HCT116 (cell line): ENCODE measurements at regions not wholly inside any gene's neighbourhood (a gene's known extent, or its start where the extent isn't known, plus 50 kb on each side); places are given as distances from the start of the nearest gene placed in this dataset.

Experiments used
- ATAC-seq: fragments of 200-7000 bp; cut with Tn5 transposase; 2 replicates; pipeline ENCODE4 v1.9.1; 2020; ENCODE audit warnings: mild to moderate bottlenecking, moderate library complexity
- BruUV-seq: library from RNA; stranded (reverse); fragments of 400-500 nt; replicated peaks from 2 replicates; lab custom pipeline; 2021; lab: Mats Ljungman, UMichigan
- CTCF ChIA-PET: fragments of 300-600 bp; sonication (Branson Sonifier 250); formaldehyde crosslinking; loops from one replicate; lab custom pipeline; 2021; ENCODE audit warnings: antibody characterized with exemption; lab: Charles Lee
- POLR2A ChIA-PET: fragments of 300-600, 350-600 bp; sonication (Branson Sonifier 250); formaldehyde crosslinking; loops from one replicate; lab custom pipeline; 2021; ENCODE audit warnings: antibody characterized with exemption; lab: Charles Lee
- RAD21 ChIA-PET, 2 experiments: fragments of 300-600 bp; sonication (Branson Sonifier 250); formaldehyde crosslinking; loops; one replicate each; lab custom pipeline; 2023; ENCODE audit warnings: low total read pairs in 2 of 2; ENCODE audit not compliant: uncharacterized antibody in 2 of 2, unreplicated experiment in 2 of 2, low non-redundant PET in 1 of 2; lab: Charles Lee
- DNase-seq: peaks from one replicate; pipeline ENCODE4 v3.0.0-alpha.2; 2010; ENCODE audit warnings: low read depth, low spot score
- H2AFZ ChIP-seq: fragments of 200-600 bp; shearing (Covaris generic), sonication (generic); 2 replicates; pipeline ENCODE4 v1.6.1; 2017; ENCODE audit warnings: low read depth, mixed run types, mixed read lengths, antibody characterized with exemption, low read length; ENCODE audit not compliant: poor library complexity, severe bottlenecking
- H3K27ac ChIP-seq: 2 replicates; pipeline ENCODE4 v1.5.1; 2012; ENCODE audit warnings: low read depth, low read length
- H3K27me3 ChIP-seq: fragments of 200-600 bp; sonication (generic); 2 replicates; pipeline ENCODE4 v1.6.1; 2016; ENCODE audit warnings: mixed run types, low read length, mixed read lengths; ENCODE audit not compliant: insufficient read depth
- H3K36me3 ChIP-seq, 2 experiments: fragments of 200-500 bp in 1 of 2; fragments of 200-600 bp in 1 of 2; sonication (Bioruptor generic) in 1 of 2; sonication (generic) in 1 of 2; 2 replicates each; pipeline versions ENCODE4 v1.5.1 to v1.6.1; 2014 to 2016; ENCODE audit warnings: low read length in 2 of 2, inconsistent platforms in 1 of 2, mixed read lengths in 1 of 2, mixed run types in 1 of 2; ENCODE audit not compliant: insufficient read depth in 2 of 2, control insufficient read depth in 1 of 2
- H3K4me1 ChIP-seq, 2 experiments: fragments of 200-600 bp in 1 of 2; sonication (generic) in 1 of 2; 2 replicates each; pipeline versions ENCODE4 v1.5.1 to v1.6.1; 2012 to 2017; ENCODE audit warnings: low read length in 2 of 2, inconsistent platforms in 1 of 2, mild to moderate bottlenecking in 1 of 2, mixed read lengths in 1 of 2, mixed run types in 1 of 2, moderate library complexity in 1 of 2; ENCODE audit not compliant: insufficient read depth in 2 of 2, control insufficient read depth in 1 of 2
- H3K4me2 ChIP-seq: fragments of 200-600 bp; sonication (generic); 2 replicates; pipeline ENCODE4 v1.6.1; 2017; ENCODE audit warnings: mixed run types, low read length, mixed read lengths
- H3K4me3 ChIP-seq, 2 experiments: fragments of 200-600 bp in 1 of 2; sonication (generic) in 1 of 2; replicated peaks in 1 of 2; 2 replicates each; pipeline ENCODE4 v1.5.1; 2011 to 2016; ENCODE audit warnings: low read length in 2 of 2, control low read depth in 1 of 2, low read depth in 1 of 2, mild to moderate bottlenecking in 1 of 2, mixed read lengths in 1 of 2, mixed run types in 1 of 2
- H3K79me2 ChIP-seq: fragments of 200-600 bp; sonication (generic); 2 replicates; pipeline ENCODE4 v1.6.1; 2017; ENCODE audit warnings: mild to moderate bottlenecking, mixed run types, low read length, moderate library complexity, mixed read lengths; ENCODE audit not compliant: insufficient read depth
- H3K9ac ChIP-seq: fragments of 200-600 bp; sonication (generic); 2 replicates; pipeline ENCODE4 v1.6.1; 2016; ENCODE audit warnings: low read length, mixed read lengths
- H3K9me2 ChIP-seq: fragments of 200-600 bp; sonication (generic), shearing (Covaris generic); 2 replicates; pipeline ENCODE4 v1.6.1; 2017; ENCODE audit warnings: mixed run types, mild to moderate bottlenecking, moderate library complexity; ENCODE audit not compliant: insufficient read depth
- H3K9me3 ChIP-seq, 2 experiments: fragments of 200-500 bp in 1 of 2; fragments of 200-600 bp in 1 of 2; sonication (Bioruptor generic) in 1 of 2; sonication (generic) in 1 of 2; 2 replicates each; pipeline ENCODE4 v1.6.1; 2014 to 2017; ENCODE audit warnings: low read length in 2 of 2, mixed read lengths in 2 of 2, inconsistent platforms in 1 of 2, low read depth in 1 of 2, mild to moderate bottlenecking in 1 of 2, mixed run types in 1 of 2, moderate library complexity in 1 of 2; ENCODE audit not compliant: control insufficient read depth in 1 of 2, insufficient read depth in 1 of 2
- H4K20me1 ChIP-seq: fragments of 200-600 bp; sonication (generic), shearing (Covaris generic); 2 replicates; pipeline ENCODE4 v1.6.1; 2017; ENCODE audit warnings: mixed run types, mild to moderate bottlenecking, moderate library complexity; ENCODE audit not compliant: insufficient read depth
- CBX3 ChIP-seq: IDR thresholded peaks from 2 replicates; pipeline ENCODE4 v1.6.1; 2012; ENCODE audit warnings: low read depth
- ELF1 ChIP-seq: IDR thresholded peaks from 2 replicates; pipeline ENCODE4 v1.6.1; 2012; ENCODE audit warnings: low read depth, borderline replicate concordance
- FOSL1 ChIP-seq: IDR thresholded peaks from 2 replicates; pipeline ENCODE4 v1.6.1; 2012; ENCODE audit warnings: low read depth
- SIN3A ChIP-seq: IDR thresholded peaks from 2 replicates; pipeline ENCODE4 v1.6.1; 2012; ENCODE audit warnings: low read depth
- YY1 ChIP-seq: IDR thresholded peaks from 2 replicates; pipeline ENCODE4 v1.6.1; 2011; ENCODE audit warnings: low read length, low read depth, moderate library complexity, mild to moderate bottlenecking; ENCODE audit not compliant: insufficient replicate concordance; ENCODE audit errors: extremely low read depth
- intact Hi-C: fragments of 100-400 bp; cut with micrococcal nuclease; formaldehyde crosslinking; loops from 2 replicates; pipeline ENCODE4 v1.10.0; 2022
- TF ChIP-seq, protein P1 (sequence below): IDR thresholded peaks from 2 replicates; pipeline ENCODE4 v1.6.1; 2011; ENCODE audit warnings: mild to moderate bottlenecking, low read length, moderate library complexity; ENCODE audit not compliant: insufficient replicate concordance; ENCODE audit errors: extremely low read depth
- TF ChIP-seq, protein P2 (sequence below), 3 experiments: fragments of 200-600 bp in 1 of 3; sonication (generic) in 1 of 3; IDR thresholded peaks in 2 of 3; conservative IDR thresholded peaks in 1 of 3; 2 replicates each; pipeline ENCODE4 v1.5.1; 2012 to 2017; ENCODE audit warnings: low read depth in 2 of 3, low read length in 2 of 3, antibody characterized with exemption in 1 of 3, borderline replicate concordance in 1 of 3, control low read depth in 1 of 3, mild to moderate bottlenecking in 1 of 3, mixed read lengths in 1 of 3, mixed run types in 1 of 3, moderate library complexity in 1 of 3; ENCODE audit not compliant: insufficient read depth in 1 of 3
- TF ChIP-seq, protein P3 (sequence below): IDR thresholded peaks from 2 replicates; pipeline ENCODE4 v1.6.1; 2012; ENCODE audit warnings: low read depth

DNA sequence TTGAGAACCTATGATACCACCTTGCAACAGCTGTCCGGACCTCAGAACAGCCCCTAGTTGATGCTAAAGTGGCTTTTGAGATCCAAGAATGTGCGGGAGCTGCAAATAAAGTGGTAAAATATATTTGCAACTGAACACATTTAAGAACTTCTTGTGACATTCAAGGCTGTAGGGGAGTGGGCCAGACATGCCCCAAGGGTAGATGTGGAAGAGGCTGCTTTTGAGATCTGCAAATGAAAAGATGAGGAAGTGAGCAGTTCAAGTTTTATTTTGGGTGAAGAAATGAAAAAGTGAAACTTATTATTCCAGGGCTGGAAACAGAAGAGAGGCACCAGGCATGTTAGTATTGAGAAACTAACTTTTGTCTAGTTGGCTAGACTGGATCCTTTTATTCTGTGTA, 359.5 kb upstream of the PLXNA2 start (continued):
- TF ChIP-seq, protein P1, sequence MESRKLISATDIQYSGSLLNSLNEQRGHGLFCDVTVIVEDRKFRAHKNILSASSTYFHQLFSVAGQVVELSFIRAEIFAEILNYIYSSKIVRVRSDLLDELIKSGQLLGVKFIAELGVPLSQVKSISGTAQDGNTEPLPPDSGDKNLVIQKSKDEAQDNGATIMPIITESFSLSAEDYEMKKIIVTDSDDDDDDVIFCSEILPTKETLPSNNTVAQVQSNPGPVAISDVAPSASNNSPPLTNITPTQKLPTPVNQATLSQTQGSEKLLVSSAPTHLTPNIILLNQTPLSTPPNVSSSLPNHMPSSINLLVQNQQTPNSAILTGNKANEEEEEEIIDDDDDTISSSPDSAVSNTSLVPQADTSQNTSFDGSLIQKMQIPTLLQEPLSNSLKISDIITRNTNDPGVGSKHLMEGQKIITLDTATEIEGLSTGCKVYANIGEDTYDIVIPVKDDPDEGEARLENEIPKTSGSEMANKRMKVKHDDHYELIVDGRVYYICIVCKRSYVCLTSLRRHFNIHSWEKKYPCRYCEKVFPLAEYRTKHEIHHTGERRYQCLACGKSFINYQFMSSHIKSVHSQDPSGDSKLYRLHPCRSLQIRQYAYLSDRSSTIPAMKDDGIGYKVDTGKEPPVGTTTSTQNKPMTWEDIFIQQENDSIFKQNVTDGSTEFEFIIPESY = no peak

DNA sequence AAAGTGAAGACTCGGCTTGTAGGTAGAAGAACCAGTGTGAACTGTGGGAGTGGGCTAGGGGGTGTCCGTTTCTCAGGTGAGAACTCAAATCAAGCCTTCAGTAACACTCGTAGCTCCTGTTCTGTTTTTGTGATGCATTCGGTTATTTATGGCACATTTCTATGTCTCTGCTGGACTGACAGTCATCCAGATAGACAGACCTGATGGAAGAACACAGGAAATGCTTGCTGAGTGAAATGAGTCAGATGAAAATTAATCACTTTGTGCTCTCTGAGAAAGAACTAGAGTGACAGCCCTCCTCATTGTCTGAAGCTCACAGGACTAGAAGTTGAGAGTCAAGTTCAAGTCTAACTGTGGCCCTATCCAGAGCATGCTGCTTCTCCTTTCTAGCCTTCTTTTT, 360.1 kb upstream of the PLXNA2 start:
- H3K27me3 ChIP-seq = 0 out of 2 replicates have a peak, but pooled peaks cover 3% of the 10 kb centered on the region
- RAD21 ChIA-PET = no interaction called here
- TF ChIP-seq CBX3 (no peak), ELF1 (no peak), YY1 (no peak), FOSL1 (no peak), SIN3A (no peak)
- TF ChIP-seq, protein P2, sequence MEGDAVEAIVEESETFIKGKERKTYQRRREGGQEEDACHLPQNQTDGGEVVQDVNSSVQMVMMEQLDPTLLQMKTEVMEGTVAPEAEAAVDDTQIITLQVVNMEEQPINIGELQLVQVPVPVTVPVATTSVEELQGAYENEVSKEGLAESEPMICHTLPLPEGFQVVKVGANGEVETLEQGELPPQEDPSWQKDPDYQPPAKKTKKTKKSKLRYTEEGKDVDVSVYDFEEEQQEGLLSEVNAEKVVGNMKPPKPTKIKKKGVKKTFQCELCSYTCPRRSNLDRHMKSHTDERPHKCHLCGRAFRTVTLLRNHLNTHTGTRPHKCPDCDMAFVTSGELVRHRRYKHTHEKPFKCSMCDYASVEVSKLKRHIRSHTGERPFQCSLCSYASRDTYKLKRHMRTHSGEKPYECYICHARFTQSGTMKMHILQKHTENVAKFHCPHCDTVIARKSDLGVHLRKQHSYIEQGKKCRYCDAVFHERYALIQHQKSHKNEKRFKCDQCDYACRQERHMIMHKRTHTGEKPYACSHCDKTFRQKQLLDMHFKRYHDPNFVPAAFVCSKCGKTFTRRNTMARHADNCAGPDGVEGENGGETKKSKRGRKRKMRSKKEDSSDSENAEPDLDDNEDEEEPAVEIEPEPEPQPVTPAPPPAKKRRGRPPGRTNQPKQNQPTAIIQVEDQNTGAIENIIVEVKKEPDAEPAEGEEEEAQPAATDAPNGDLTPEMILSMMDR (IDR thresholded peaks at IDR 0.05 in 2 of 3, conservative IDR thresholded peaks at IDR 0.05 in 1 of 3; ENCODE audit: borderline replicate concordance in 1 of 3, insufficient read depth in 1 of 3, low read depth in 2 of 3, low read length in 2 of 3) = no peak
- TF ChIP-seq, protein P3, sequence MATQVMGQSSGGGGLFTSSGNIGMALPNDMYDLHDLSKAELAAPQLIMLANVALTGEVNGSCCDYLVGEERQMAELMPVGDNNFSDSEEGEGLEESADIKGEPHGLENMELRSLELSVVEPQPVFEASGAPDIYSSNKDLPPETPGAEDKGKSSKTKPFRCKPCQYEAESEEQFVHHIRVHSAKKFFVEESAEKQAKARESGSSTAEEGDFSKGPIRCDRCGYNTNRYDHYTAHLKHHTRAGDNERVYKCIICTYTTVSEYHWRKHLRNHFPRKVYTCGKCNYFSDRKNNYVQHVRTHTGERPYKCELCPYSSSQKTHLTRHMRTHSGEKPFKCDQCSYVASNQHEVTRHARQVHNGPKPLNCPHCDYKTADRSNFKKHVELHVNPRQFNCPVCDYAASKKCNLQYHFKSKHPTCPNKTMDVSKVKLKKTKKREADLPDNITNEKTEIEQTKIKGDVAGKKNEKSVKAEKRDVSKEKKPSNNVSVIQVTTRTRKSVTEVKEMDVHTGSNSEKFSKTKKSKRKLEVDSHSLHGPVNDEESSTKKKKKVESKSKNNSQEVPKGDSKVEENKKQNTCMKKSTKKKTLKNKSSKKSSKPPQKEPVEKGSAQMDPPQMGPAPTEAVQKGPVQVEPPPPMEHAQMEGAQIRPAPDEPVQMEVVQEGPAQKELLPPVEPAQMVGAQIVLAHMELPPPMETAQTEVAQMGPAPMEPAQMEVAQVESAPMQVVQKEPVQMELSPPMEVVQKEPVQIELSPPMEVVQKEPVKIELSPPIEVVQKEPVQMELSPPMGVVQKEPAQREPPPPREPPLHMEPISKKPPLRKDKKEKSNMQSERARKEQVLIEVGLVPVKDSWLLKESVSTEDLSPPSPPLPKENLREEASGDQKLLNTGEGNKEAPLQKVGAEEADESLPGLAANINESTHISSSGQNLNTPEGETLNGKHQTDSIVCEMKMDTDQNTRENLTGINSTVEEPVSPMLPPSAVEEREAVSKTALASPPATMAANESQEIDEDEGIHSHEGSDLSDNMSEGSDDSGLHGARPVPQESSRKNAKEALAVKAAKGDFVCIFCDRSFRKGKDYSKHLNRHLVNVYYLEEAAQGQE = no peak
- TF ChIP-seq, protein P1 = no peak
- TF ChIP-seq, all 23 proteins: peak for 0
- intact Hi-C loops = no loop called here
- no peak overlapping the region for H3K9ac ChIP-seq
- H2AFZ ChIP-seq = no peak overlapping the region
- no peak overlapping the region for H3K4me3 ChIP-seq
- no TSS peak for BruUV-seq
- H3K36me3 ChIP-seq = no peaks in the 10 kb centered on the region
- no peaks in the 10 kb centered on the region for H3K79me2 ChIP-seq
- H3K4me2 ChIP-seq = no peak overlapping the region
- ChIA-PET POLR2A (no interaction called here), CTCF (no interaction called here)
- no peaks in the 10 kb centered on the region for H3K4me1 ChIP-seq
- no peaks in the 10 kb centered on the region for H4K20me1 ChIP-seq
- H3K27ac ChIP-seq = no peak overlapping the region
- DNase-seq (no peak), ATAC-seq (no peak)
- H3K9me3 ChIP-seq = no peaks in the 10 kb centered on the region
- no peaks in the 10 kb centered on the region for H3K9me2 ChIP-seq
